WTC11 (cell line): ENCODE measurements at regions not wholly inside any gene's neighbourhood (a gene's known extent, or its start where the extent isn't known, plus 50 kb on each side); places are given as distances from the start of the nearest gene placed in this dataset.

Source experiments
- ATAC-seq: fragments of 200-7000 bp; cut with Tn5 transposase; 2 replicates; pipeline ENCODE4 v1.10.0; 2021; ENCODE audit warnings: mild to moderate bottlenecking, moderate library complexity
- CTCF ChIA-PET: fragments of 300-600 bp; sonication (Branson Sonifier 250); formaldehyde crosslinking; loops from one replicate; lab custom pipeline; 2021; ENCODE audit warnings: antibody characterized with exemption; lab: Charles Lee
- POLR2A ChIA-PET: fragments of 350-600 bp; sonication (Branson Sonifier 250); formaldehyde crosslinking; loops from one replicate; lab custom pipeline; 2021; ENCODE audit warnings: antibody characterized with exemption; lab: Charles Lee
- DNase-seq: peaks from one replicate; pipeline ENCODE4 v3.0.0; 2021; ENCODE audit warnings: low spot score
- H3K27ac Mint-ChIP-seq: 2 replicates; pipeline ENCODE4 v1.8.0; 2021; ENCODE audit warnings: mixed read lengths
- H3K27me3 Mint-ChIP-seq: 2 replicates; pipeline ENCODE4 v1.8.0; 2021; ENCODE audit warnings: low read depth, mild to moderate bottlenecking, moderate library complexity, mixed read lengths
- H3K36me3 Mint-ChIP-seq: 2 replicates; pipeline ENCODE4 v1.8.0; 2021; ENCODE audit warnings: mixed read lengths
- H3K4me1 Mint-ChIP-seq: 2 replicates; pipeline ENCODE4 v1.8.0; 2022; ENCODE audit warnings: mixed read lengths
- H3K4me3 Mint-ChIP-seq: 2 replicates; pipeline ENCODE4 v1.8.0; 2021; ENCODE audit warnings: mild to moderate bottlenecking, moderate library complexity, mixed read lengths
- H3K9me3 Mint-ChIP-seq: 2 replicates; pipeline ENCODE4 v1.8.0; 2021; ENCODE audit warnings: mixed read lengths
- AR ChIP-seq: fragments of 250-450 bp; sonication (Bioruptor Pico); IDR thresholded peaks from 2 replicates; pipeline ENCODE4 v1.9.0; 2021; ENCODE audit warnings: mild to moderate bottlenecking
- ARID4B ChIP-seq: sonication (generic); formaldehyde crosslinking; IDR thresholded peaks from 2 replicates; pipeline ENCODE4 v1.8.0; 2023; ENCODE audit warnings: missing genetic modification reagents, mild to moderate bottlenecking, borderline replicate concordance
- ATF1 ChIP-seq: sonication (generic); formaldehyde crosslinking; IDR thresholded peaks from 2 replicates; pipeline ENCODE4 v1.8.1; 2023; ENCODE audit warnings: mild to moderate bottlenecking, moderate library complexity, missing genetic modification reagents
- ATF2 ChIP-seq: sonication (generic); formaldehyde crosslinking; IDR thresholded peaks from 2 replicates; pipeline ENCODE4 v1.8.1; 2022; ENCODE audit warnings: low read depth, missing genetic modification reagents, borderline replicate concordance
- ATF3 ChIP-seq: sonication (generic); formaldehyde crosslinking; conservative IDR thresholded peaks from 2 replicates; pipeline ENCODE4 v1.8.1; 2022; ENCODE audit warnings: mild to moderate bottlenecking, missing genetic modification reagents
- FOXP4 ChIP-seq: sonication (generic); formaldehyde crosslinking; IDR thresholded peaks from 2 replicates; pipeline ENCODE4 v1.8.0; 2022; ENCODE audit warnings: mild to moderate bottlenecking, missing genetic modification reagents
- HMGA2 ChIP-seq: fragments of 250-450 bp; sonication (Bioruptor Pico); IDR thresholded peaks from 2 replicates; pipeline ENCODE4 v1.4.0; 2021; ENCODE audit warnings: mild to moderate bottlenecking, moderate library complexity
- IRF1 ChIP-seq: sonication (generic); formaldehyde crosslinking; IDR thresholded peaks from 2 replicates; pipeline ENCODE4 v1.8.0; 2023; ENCODE audit warnings: missing genetic modification reagents
- JUN ChIP-seq: sonication (generic); formaldehyde crosslinking; IDR thresholded peaks from 2 replicates; pipeline ENCODE4 v1.8.0; 2023; ENCODE audit warnings: mild to moderate bottlenecking, missing genetic modification reagents
- NFATC4 ChIP-seq: fragments of 250-450 bp; sonication (Bioruptor Pico); IDR thresholded peaks from 2 replicates; pipeline ENCODE4 v1.9.0; 2021; ENCODE audit warnings: mild to moderate bottlenecking
- NR1H2 ChIP-seq: sonication (generic); formaldehyde crosslinking; IDR thresholded peaks from 2 replicates; pipeline ENCODE4 v1.9.0; 2021; ENCODE audit warnings: mild to moderate bottlenecking, moderate library complexity, missing genetic modification reagents
- OVOL2 ChIP-seq: fragments of 250-450 bp; sonication (Bioruptor Pico); IDR thresholded peaks from 2 replicates; pipeline ENCODE4 v1.9.0; 2021; ENCODE audit warnings: mild to moderate bottlenecking, borderline replicate concordance
- PREB ChIP-seq: sonication (generic); formaldehyde crosslinking; IDR thresholded peaks from 2 replicates; pipeline ENCODE4 v1.8.1; 2022; ENCODE audit warnings: mild to moderate bottlenecking, missing genetic modification reagents, moderate library complexity, borderline replicate concordance
- RORB ChIP-seq: fragments of 250-450 bp; sonication (Bioruptor Pico); IDR thresholded peaks from 2 replicates; pipeline ENCODE4 v1.9.0; 2021; ENCODE audit warnings: mild to moderate bottlenecking
- SMAD4 ChIP-seq: sonication (generic); formaldehyde crosslinking; IDR thresholded peaks from 2 replicates; pipeline ENCODE4 v1.8.0; 2022; ENCODE audit warnings: mild to moderate bottlenecking, missing genetic modification reagents
- STAT6 ChIP-seq: sonication (generic); formaldehyde crosslinking; conservative IDR thresholded peaks from 2 replicates; pipeline ENCODE4 v1.8.1; 2023; ENCODE audit warnings: mild to moderate bottlenecking, low read depth, missing genetic modification reagents, moderate library complexity
- TEAD4 ChIP-seq: sonication (generic); formaldehyde crosslinking; IDR thresholded peaks from 2 replicates; pipeline ENCODE4 v1.8.0; 2022; ENCODE audit warnings: mild to moderate bottlenecking, missing genetic modification reagents
- ZBTB43 ChIP-seq: sonication (generic); formaldehyde crosslinking; IDR thresholded peaks from 2 replicates; pipeline ENCODE4 v1.8.1; 2023; ENCODE audit warnings: mild to moderate bottlenecking, missing genetic modification reagents
- ZNF138 ChIP-seq: sonication (generic); formaldehyde crosslinking; conservative IDR thresholded peaks from 2 replicates; pipeline ENCODE4 v1.8.1; 2022; ENCODE audit warnings: mild to moderate bottlenecking, moderate library complexity, missing genetic modification reagents
- ZNF263 ChIP-seq: sonication (generic); formaldehyde crosslinking; IDR thresholded peaks from 2 replicates; pipeline ENCODE4 v1.8.1; 2022; ENCODE audit warnings: low read depth, mild to moderate bottlenecking, moderate library complexity, missing genetic modification reagents

GRCh38 chr7:136030330-136030729, 53.2 kb upstream of the MTPN start (continued):
- no peak for TF ChIP-seq ARID4B
- TF ChIP-seq RORB = no peak
- no peak for TF ChIP-seq ZNF263
- no peak for TF ChIP-seq SMAD4 (CRISPR knock-in tag)
- TF ChIP-seq NR1H2 (CRISPR knock-in tag) = no peak
- TF ChIP-seq NFATC4 = no peak
- TF ChIP-seq PREB (CRISPR knock-in tag) = no peak
- TF ChIP-seq IRF1 (CRISPR knock-in tag) = no peak
- no peak for TF ChIP-seq STAT6 (CRISPR knock-in tag)

GRCh38 chr7:136027160-136027559, 50.0 kb upstream of the MTPN start:
- CTCF ChIA-PET = no interaction called here
- peaks cover 2% of the 10 kb centered on the region; the same call in 1 of the 2 replicates for H3K27me3 Mint-ChIP-seq

More at GRCh38 chr7:136027160-136027559, 50.0 kb upstream of the MTPN start:
- H3K27ac Mint-ChIP-seq = no peak overlapping the region
- no peaks in the 10 kb centered on the region for H3K9me3 Mint-ChIP-seq
- TF ChIP-seq ZBTB43 (CRISPR knock-in tag) = no peak
- TF ChIP-seq HMGA2 (CRISPR knock-in tag) = no peak
- no peak for TF ChIP-seq TEAD4 (CRISPR knock-in tag)
- no peak for TF ChIP-seq JUN (CRISPR knock-in tag)
- no peak for TF ChIP-seq AR (CRISPR knock-in tag)
- TF ChIP-seq FOXP4 (CRISPR knock-in tag) = no peak
- TF ChIP-seq ZNF138 (CRISPR knock-in tag) = no peak
- TF ChIP-seq ATF3 (CRISPR knock-in tag) = no peak
- no peak for TF ChIP-seq ATF2 (CRISPR knock-in tag)
- no peak for TF ChIP-seq OVOL2
- no peak for TF ChIP-seq ATF1 (CRISPR knock-in tag)
- no peak for ATAC-seq
- no peaks in the 10 kb centered on the region for H3K36me3 Mint-ChIP-seq
- no peak for DNase-seq
- H3K4me1 Mint-ChIP-seq = no peaks in the 10 kb centered on the region
- POLR2A ChIA-PET = no interaction called here
- no peak overlapping the region for H3K4me3 Mint-ChIP-seq
